Kidney capillary endothelial cell (primary cell): ENCODE measurements at regions not wholly inside any gene's neighbourhood (a gene's known extent, or its start where the extent isn't known, plus 50 kb on each side); places are given as distances from the start of the nearest gene placed in this dataset.
"Not testable (repeated sequence)": the region's sequence is repeated elsewhere in the genome, so short reads cannot be mapped to it uniquely, and the experiment has no call there.

Source experiments
- DNase-seq: peaks from one replicate; pipeline ENCODE4 v3.0.0-alpha.2; 2018; ENCODE audit warnings: low spot score

- DNase-seq, result no peak
Observed at GRCh38 chr7:145795132-145795531, 321.5 kb upstream of the CNTNAP2 start.

- no peak for DNase-seq
Observed at GRCh38 chr7:145784809-145785780, 331.5 kb upstream of the CNTNAP2 start.

- not testable (repeated sequence) for DNase-seq
Observed at GRCh38 chr7:145781388-145781787, 335.2 kb upstream of the CNTNAP2 start.

GRCh38 chr7:145779140-145779539 is 337.5 kb upstream of the CNTNAP2 start:
- no peak for DNase-seq

- no peak for DNase-seq
Observed at GRCh38 chr7:145774777-145775176, 341.8 kb upstream of the CNTNAP2 start.

GRCh38 chr7:145753004-145753403 is 363.6 kb upstream of the CNTNAP2 start:
- no peak for DNase-seq

GRCh38 chr7:145737617-145738016 is 379.0 kb upstream of the CNTNAP2 start:
- DNase-seq, result no peak

- DNase-seq, result no peak
Observed at GRCh38 chr7:145735061-145735460, 381.5 kb upstream of the CNTNAP2 start.

GRCh38 chr7:145732521-145732920 is 384.1 kb upstream of the CNTNAP2 start:
- no peak for DNase-seq

- DNase-seq, result no peak
Observed at GRCh38 chr7:145729691-145730090, 386.9 kb upstream of the CNTNAP2 start.

- no peak for DNase-seq
Observed at GRCh38 chr7:145718129-145718528, 398.5 kb upstream of the CNTNAP2 start.

- no peak for DNase-seq
Observed at GRCh38 chr7:145700488-145700887, 416.1 kb upstream of the CNTNAP2 start.

- no peak for DNase-seq
Observed at GRCh38 chr7:145698526-145699262, 417.9 kb upstream of the CNTNAP2 start.

GRCh38 chr7:145697412-145698107 is 419.0 kb upstream of the CNTNAP2 start:
- not testable (repeated sequence) for DNase-seq

- DNase-seq, result no peak
Observed at GRCh38 chr7:145696071-145696470, 420.5 kb upstream of the CNTNAP2 start.

GRCh38 chr7:145692237-145692950 is 424.2 kb upstream of the CNTNAP2 start:
- no peak for DNase-seq

- DNase-seq, result no peak
Observed at GRCh38 chr7:145691377-145691914, 425.2 kb upstream of the CNTNAP2 start.

- no peak for DNase-seq
Observed at GRCh38 chr7:145681646-145682045, 435.0 kb upstream of the CNTNAP2 start.

- DNase-seq, result no peak
Observed at GRCh38 chr7:145681159-145681558, 435.4 kb upstream of the CNTNAP2 start.

- DNase-seq, result no peak
Observed at GRCh38 chr7:145665499-145666258, 450.9 kb upstream of the CNTNAP2 start.

GRCh38 chr7:145655666-145656065 is 460.9 kb upstream of the CNTNAP2 start:
- no peak for DNase-seq
